H9 (cell line): ENCODE measurements at regions not wholly inside any gene's neighbourhood (a gene's known extent, or its start where the extent isn't known, plus 50 kb on each side); places are given as distances from the start of the nearest gene placed in this dataset.

Experiments
- DNase-seq: peaks from one replicate; pipeline ENCODE4 v3.0.0-alpha.2; 2017
- H2AFZ ChIP-seq: one replicate; pipeline ENCODE4 v1.6.1; 2013; ENCODE audit warnings: mild to moderate bottlenecking, low read length, control low read depth, moderate library complexity
- H2AK5ac ChIP-seq: 2 replicates; pipeline ENCODE4 v1.6.1; 2013; ENCODE audit warnings: low read length, control low read depth, mixed read lengths; ENCODE audit not compliant: insufficient read length
- H2BK120ac ChIP-seq: one replicate; pipeline ENCODE4 v1.6.1; 2013; ENCODE audit warnings: low read depth, mild to moderate bottlenecking, low read length, control low read depth, inconsistent platforms; ENCODE audit not compliant: poor library complexity, severe bottlenecking
- H2BK12ac ChIP-seq: 2 replicates; pipeline ENCODE4 v1.6.1; 2013; ENCODE audit warnings: low read length, control low read depth, mixed read lengths, low read depth; ENCODE audit not compliant: insufficient read length
- H2BK15ac ChIP-seq: 2 replicates; pipeline ENCODE4 v1.6.1; 2013; ENCODE audit warnings: low read depth, low read length, control low read depth
- H2BK20ac ChIP-seq: one replicate; pipeline ENCODE4 v1.6.1; 2013; ENCODE audit warnings: low read depth, mild to moderate bottlenecking, low read length, control low read depth, inconsistent platforms; ENCODE audit not compliant: poor library complexity, severe bottlenecking
- H2BK5ac ChIP-seq: 2 replicates; pipeline ENCODE4 v1.6.1; 2013; ENCODE audit warnings: low read length, control low read depth, mixed read lengths; ENCODE audit not compliant: insufficient read length
- H3K14ac ChIP-seq: 2 replicates; pipeline ENCODE4 v1.6.1; 2013; ENCODE audit warnings: low read length, control low read depth; ENCODE audit not compliant: insufficient read depth
- H3K18ac ChIP-seq: 2 replicates; pipeline ENCODE4 v1.6.1; 2013; ENCODE audit warnings: low read depth, mild to moderate bottlenecking, mixed read lengths, low read length, control low read depth; ENCODE audit not compliant: insufficient read length
- H3K23ac ChIP-seq: 2 replicates; pipeline ENCODE4 v1.6.1; 2013; ENCODE audit warnings: low read length, control low read depth, mixed read lengths, low read depth; ENCODE audit not compliant: insufficient read length
- H3K23me2 ChIP-seq: 2 replicates; pipeline ENCODE4 v1.6.1; 2013; ENCODE audit warnings: low read depth, mild to moderate bottlenecking, mixed read lengths, low read length, control low read depth; ENCODE audit not compliant: insufficient read length, poor library complexity, severe bottlenecking
- H3K27ac ChIP-seq: 2 replicates; pipeline ENCODE4 v1.5.1; 2013; ENCODE audit warnings: low read length, control low read depth, mixed read lengths, low read depth; ENCODE audit not compliant: insufficient read length
- H3K27me3 ChIP-seq: 2 replicates; pipeline ENCODE4 v1.6.1; 2013; ENCODE audit warnings: low read length, control low read depth, inconsistent platforms; ENCODE audit not compliant: insufficient read depth
- H3K4ac ChIP-seq: 2 replicates; pipeline ENCODE4 v1.6.1; 2013; ENCODE audit warnings: low read depth, mild to moderate bottlenecking, control low read depth, inconsistent platforms, low read length, moderate library complexity
- H3K4me1 ChIP-seq: 2 replicates; pipeline ENCODE4 v1.6.1; 2013; ENCODE audit warnings: low read length, control low read depth, inconsistent platforms; ENCODE audit not compliant: insufficient read depth
- H3K4me2 ChIP-seq: 2 replicates; pipeline ENCODE4 v1.6.1; 2013; ENCODE audit warnings: low read length, control low read depth, mixed read lengths; ENCODE audit not compliant: insufficient read length, insufficient read depth
- H3K56ac ChIP-seq: 2 replicates; pipeline ENCODE4 v1.6.1; 2013; ENCODE audit warnings: low read depth, mild to moderate bottlenecking, mixed read lengths, low read length, control low read depth; ENCODE audit not compliant: insufficient read length
- H3K79me1 ChIP-seq: 2 replicates; pipeline ENCODE4 v1.6.1; 2013; ENCODE audit warnings: low read depth, mild to moderate bottlenecking, moderate library complexity, low read length, control low read depth, inconsistent platforms; ENCODE audit not compliant: insufficient read depth, poor library complexity, severe bottlenecking
- H3K79me2 ChIP-seq: 2 replicates; pipeline ENCODE4 v1.6.1; 2013; ENCODE audit warnings: low read length, control low read depth, inconsistent platforms; ENCODE audit not compliant: insufficient read depth
- H3K9ac ChIP-seq: 2 replicates; pipeline ENCODE4 v1.6.1; 2013; ENCODE audit warnings: low read length, control low read depth, mixed read lengths; ENCODE audit not compliant: insufficient read length; ENCODE audit errors: extremely low read depth
- H3K9me3 ChIP-seq: one replicate; pipeline ENCODE4 v1.6.1; 2013; ENCODE audit warnings: low read depth, low read length, inconsistent platforms; ENCODE audit not compliant: control insufficient read depth
- H3T11ph ChIP-seq: one replicate; pipeline ENCODE4 v1.6.1; 2013; ENCODE audit warnings: mild to moderate bottlenecking, low read length, control low read depth, inconsistent platforms
- H4K20me1 ChIP-seq: one replicate; pipeline ENCODE4 v1.6.1; 2013; ENCODE audit not compliant: control insufficient read depth, insufficient read length, insufficient read depth
- H4K5ac ChIP-seq: 2 replicates; pipeline ENCODE4 v1.6.1; 2013; ENCODE audit warnings: low read depth, mild to moderate bottlenecking, mixed read lengths, low read length, control low read depth; ENCODE audit not compliant: insufficient read length
- H4K8ac ChIP-seq: replicated peaks from 2 replicates; pipeline ENCODE4 v1.6.1; 2013; ENCODE audit warnings: low read length, control low read depth, mixed read lengths, low read depth; ENCODE audit not compliant: insufficient read length
- H4K91ac ChIP-seq: 2 replicates; pipeline ENCODE4 v1.6.1; 2013; ENCODE audit warnings: low read depth, mild to moderate bottlenecking, moderate library complexity, mixed read lengths, low read length, control low read depth; ENCODE audit not compliant: insufficient read length
- H3K27ac Mint-ChIP-seq, 3 experiments: 2 replicates in 2 of 3; 3 replicates in 1 of 3; pipeline ENCODE4 v1.8.0; 2020 to 2021; ENCODE audit warnings: mixed read lengths in 3 of 3, mild to moderate bottlenecking in 1 of 3, moderate library complexity in 1 of 3
- H3K27me3 Mint-ChIP-seq: 2 replicates; pipeline ENCODE4 v1.8.0; 2021; ENCODE audit warnings: low read depth, mild to moderate bottlenecking, moderate library complexity, mixed read lengths
- H3K36me3 Mint-ChIP-seq, 3 experiments: 2 replicates in 2 of 3; 3 replicates in 1 of 3; pipeline ENCODE4 v1.8.0; 2020 to 2021; ENCODE audit warnings: low read depth in 3 of 3, mixed read lengths in 3 of 3; ENCODE audit not compliant: insufficient read depth in 1 of 3
- H3K4me1 Mint-ChIP-seq, 2 experiments: 2 replicates each; pipeline ENCODE4 v1.8.0; 2020; ENCODE audit warnings: mixed read lengths in 2 of 2
- H3K4me3 Mint-ChIP-seq, 2 experiments: 2 replicates in 1 of 2; 3 replicates in 1 of 2; pipeline ENCODE4 v1.8.0; 2020 to 2021; ENCODE audit warnings: mild to moderate bottlenecking in 2 of 2, mixed read lengths in 2 of 2, moderate library complexity in 1 of 2
- H3K9me3 Mint-ChIP-seq, 2 experiments: 2 replicates in 1 of 2; 3 replicates in 1 of 2; pipeline ENCODE4 v1.8.0; 2020; ENCODE audit warnings: mild to moderate bottlenecking in 2 of 2, mixed read lengths in 2 of 2, moderate library complexity in 1 of 2
- WGBS: extraction: QIAGEN DNeasy Blood & Tissue Kit; methylation state at CpG from one replicate; pipeline ENCODE4 v1.1.7; 2013; ENCODE audit warnings: missing lambda C conversion rate, low lambda C conversion rate, mixed read lengths; ENCODE audit not compliant: insufficient read length; ENCODE audit errors: extremely low coverage; 5-methylcytosine and 5-hydroxymethylcytosine counted together
- TF ChIP-seq, protein P1 (sequence below): fragments of 200-600 bp; sonication (generic); conservative IDR thresholded peaks from 3 replicates; pipeline ENCODE4 v1.8.0; 2021; ENCODE audit warnings: antibody characterized with exemption, mild to moderate bottlenecking

DNA sequence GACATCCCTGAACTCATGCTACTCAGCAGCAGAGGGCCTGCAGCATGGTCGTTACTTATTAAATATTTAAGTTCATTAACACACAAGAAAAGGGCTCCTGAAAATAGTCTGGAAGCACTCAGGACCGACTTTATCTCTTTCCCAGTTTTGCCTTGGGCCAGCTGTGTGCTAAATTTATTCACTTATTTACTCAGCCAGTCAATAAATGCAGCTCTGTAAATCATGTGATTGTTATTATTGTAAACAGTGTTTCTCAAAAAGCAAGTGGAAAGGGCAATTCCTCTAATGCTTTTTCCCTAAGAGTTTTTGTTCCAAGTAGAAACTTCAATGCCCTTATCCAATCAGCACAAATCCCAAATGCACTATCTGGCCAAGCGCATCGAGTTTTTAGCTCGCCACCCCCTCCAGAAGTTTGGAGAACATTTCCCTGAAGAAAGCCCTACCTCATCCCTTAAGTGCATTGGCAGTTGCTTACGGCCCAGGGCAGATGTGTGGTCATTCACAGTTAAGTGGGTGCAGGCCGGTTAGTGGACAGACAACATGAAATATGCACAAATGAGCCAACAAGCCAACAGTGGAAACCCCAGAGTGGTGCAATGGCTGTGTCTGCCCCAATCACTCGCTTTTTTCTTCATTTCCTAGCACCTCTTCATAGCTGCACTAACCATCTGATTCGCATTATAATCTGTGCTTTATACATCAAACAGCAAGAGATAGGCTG, 125.8 kb downstream of the SMIM20 start:
- Mint-ChIP-seq H3K4me1 (peaks cover 0 to 5% of the 10 kb centered on the region in 2 experiments; a peak in 2 of 4 replicates), H3K27ac (no peak overlapping the region), H3K36me3 (no peaks in the 10 kb centered on the region; a peak in 1 of 7 replicates), H3K4me3 (no peak overlapping the region), H3K27me3 (no peaks in the 10 kb centered on the region; the same call in 1 of the 2 replicates), H3K9me3 (no peaks in the 10 kb centered on the region)
- Histone ChIP-seq H4K91ac (no peak overlapping the region), H2BK5ac (no peak overlapping the region), H3K18ac (no peak overlapping the region), H4K8ac (no peak overlapping the region), H3K23ac (no peak overlapping the region), H2BK120ac (no peak overlapping the region), H2BK12ac (no peak overlapping the region), H3K56ac (no peak overlapping the region), H3K79me2 (no peaks in the 10 kb centered on the region), H4K20me1 (no peaks in the 10 kb centered on the region), H3K4me2 (no peak overlapping the region), H3K14ac (no peak overlapping the region), H2BK15ac (no peak overlapping the region), H3K9ac (no peak overlapping the region), H4K5ac (no peak overlapping the region), H3K23me2 (no peaks in the 10 kb centered on the region), H3K27me3 (no peaks in the 10 kb centered on the region), H3K4ac (no peak overlapping the region), H3T11ph (no peak overlapping the region), H3K4me1 (no peaks in the 10 kb centered on the region), H2BK20ac (no peak overlapping the region), H3K27ac (no peak overlapping the region), H3K9me3 (no peaks in the 10 kb centered on the region), H2AK5ac (no peak overlapping the region), H3K79me1 (no peaks in the 10 kb centered on the region), H2AFZ (no peak overlapping the region)
- DNase-seq, result no peak
- TF ChIP-seq, protein P1, sequence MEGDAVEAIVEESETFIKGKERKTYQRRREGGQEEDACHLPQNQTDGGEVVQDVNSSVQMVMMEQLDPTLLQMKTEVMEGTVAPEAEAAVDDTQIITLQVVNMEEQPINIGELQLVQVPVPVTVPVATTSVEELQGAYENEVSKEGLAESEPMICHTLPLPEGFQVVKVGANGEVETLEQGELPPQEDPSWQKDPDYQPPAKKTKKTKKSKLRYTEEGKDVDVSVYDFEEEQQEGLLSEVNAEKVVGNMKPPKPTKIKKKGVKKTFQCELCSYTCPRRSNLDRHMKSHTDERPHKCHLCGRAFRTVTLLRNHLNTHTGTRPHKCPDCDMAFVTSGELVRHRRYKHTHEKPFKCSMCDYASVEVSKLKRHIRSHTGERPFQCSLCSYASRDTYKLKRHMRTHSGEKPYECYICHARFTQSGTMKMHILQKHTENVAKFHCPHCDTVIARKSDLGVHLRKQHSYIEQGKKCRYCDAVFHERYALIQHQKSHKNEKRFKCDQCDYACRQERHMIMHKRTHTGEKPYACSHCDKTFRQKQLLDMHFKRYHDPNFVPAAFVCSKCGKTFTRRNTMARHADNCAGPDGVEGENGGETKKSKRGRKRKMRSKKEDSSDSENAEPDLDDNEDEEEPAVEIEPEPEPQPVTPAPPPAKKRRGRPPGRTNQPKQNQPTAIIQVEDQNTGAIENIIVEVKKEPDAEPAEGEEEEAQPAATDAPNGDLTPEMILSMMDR, result no peak
- WGBS, result no CpG with 5 or more reads among the region's 9 CpGs
